Left forelimb (tissue), 1 donor: ENCODE measurements at regions not wholly inside any gene's neighbourhood (a gene's known extent, or its start where the extent isn't known, plus 50 kb on each side); places are given as distances from the start of the nearest gene placed in this dataset.
"Not testable (repeated sequence)": the region's sequence is repeated elsewhere in the genome, so short reads cannot be mapped to it uniquely, and the experiment has no call there.

Source experiments
- DNase-seq: peaks from one replicate; pipeline ENCODE4 v3.0.0-alpha.2; 2018; ENCODE audit warnings: low spot score

DNA sequence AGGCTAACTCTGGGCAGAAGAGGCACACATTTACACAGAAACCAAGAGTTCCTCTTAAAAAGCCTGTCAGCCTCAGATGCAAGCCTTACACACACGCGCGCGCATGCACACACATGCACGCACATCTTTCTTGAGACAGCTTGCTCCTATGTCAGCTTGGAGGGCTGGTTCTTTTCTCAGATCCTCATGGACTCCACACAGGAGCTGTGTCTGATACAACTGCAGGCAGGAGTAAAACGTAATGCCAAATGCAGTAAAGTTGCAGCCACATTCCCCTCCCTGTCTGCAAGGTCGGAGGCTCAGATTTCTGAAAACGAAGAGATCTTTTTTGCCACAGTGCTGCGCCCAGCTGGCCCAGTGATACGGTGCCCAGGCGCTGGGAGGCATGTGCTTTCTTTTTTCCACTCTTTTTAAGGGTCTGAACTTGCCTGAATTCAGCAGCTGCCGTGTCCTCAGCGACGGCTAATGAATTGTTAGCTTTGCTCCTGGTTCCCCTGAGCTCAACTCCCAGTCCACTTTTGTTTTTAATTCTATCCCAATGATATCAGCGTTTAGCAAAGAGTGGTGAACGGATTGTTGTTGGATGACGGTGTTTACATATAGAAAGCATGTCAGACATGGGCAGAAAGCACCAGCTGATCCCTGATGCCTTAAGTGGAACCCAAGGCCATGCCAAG is 72.9 kb upstream of the FOXN3 start:
- peak; percentile 71 for DNase-seq

DNA sequence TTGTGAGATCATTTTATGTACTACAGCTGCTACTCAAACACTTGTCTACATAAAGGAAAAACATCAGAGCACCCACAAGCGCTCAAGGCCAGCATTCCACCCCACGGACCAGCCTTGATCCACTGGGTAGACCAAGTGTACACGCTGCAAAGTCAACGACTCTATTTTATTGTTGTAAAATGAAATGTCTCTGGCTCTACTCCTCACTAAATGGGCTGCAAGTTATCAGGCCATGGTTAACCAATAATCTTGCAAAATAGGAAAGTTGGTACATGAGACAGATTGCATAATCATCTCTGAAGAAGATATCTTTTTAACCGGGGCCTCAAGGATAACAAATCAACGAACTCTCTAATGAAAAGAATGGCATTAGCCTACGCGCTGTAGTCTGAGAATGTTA is 69.9 kb upstream of the FOXN3 start:
- no peak for DNase-seq

DNA sequence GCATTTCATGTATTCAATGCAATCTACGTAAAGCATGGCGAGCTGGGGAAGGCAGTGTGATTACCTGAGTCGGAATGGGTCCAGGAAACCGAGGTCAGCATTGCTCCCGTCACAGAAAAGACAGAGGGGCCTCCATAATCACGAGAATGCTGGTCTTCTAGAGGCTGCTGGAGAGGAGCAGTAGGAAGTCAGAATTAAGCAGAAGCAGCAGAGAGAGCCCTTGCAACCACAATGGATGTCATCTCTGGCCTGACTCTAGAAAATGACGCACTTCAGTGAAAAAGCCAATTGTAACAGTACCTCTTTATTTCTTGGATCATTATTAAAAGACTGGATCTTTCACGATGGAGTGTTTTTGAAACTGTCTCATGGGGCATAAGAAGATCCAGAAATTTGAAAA is 69.5 kb upstream of the FOXN3 start:
- no peak for DNase-seq

DNA sequence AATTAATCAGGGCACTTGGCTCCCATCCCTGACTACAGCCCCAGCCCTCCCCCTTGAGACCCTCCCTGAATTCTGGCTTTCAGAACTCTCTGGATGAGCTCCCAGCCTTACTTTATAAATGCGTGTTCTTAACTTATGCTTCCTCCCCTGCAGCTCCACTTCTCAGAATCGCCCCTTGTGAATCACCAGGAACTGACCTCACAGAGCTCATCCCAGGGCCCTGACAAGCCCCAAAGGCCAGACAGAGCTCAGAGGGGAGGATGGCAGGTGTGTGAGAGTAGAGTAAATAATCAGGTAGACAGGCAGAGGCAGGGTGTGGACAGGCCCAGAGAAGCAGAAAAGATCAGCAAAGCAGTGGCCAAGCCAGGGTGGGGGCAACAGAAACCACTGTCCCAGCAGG is 68.2 kb upstream of the FOXN3 start:
- DNase-seq = no peak

GRCh38 chr14:89484051-89484844 is 67.2 kb upstream of the FOXN3 start:
- no peak for DNase-seq

DNA sequence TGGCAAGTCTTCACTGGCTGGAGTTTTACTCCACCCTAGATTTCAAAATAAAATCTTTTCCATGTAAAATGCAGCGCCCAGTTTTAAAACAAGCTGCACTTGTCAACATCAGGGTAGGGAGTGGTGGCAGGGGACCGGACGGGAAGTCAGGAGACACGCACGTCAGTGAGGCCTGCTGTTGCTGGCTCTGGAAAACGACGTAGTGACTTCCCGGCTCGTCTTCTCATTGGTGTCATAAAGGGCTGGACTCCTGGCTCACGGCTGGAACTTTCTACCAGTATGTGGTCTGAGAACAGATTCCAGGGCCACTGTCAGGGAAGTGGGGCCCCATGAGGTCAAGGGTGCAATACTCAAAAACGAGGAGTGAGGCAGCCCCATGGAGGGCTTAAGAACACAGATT is 64.2 kb upstream of the FOXN3 start:
- DNase-seq = no peak

- no peak for DNase-seq
Measured at GRCh38 chr14:89480278-89480677, 63.2 kb upstream of the FOXN3 start.

DNA sequence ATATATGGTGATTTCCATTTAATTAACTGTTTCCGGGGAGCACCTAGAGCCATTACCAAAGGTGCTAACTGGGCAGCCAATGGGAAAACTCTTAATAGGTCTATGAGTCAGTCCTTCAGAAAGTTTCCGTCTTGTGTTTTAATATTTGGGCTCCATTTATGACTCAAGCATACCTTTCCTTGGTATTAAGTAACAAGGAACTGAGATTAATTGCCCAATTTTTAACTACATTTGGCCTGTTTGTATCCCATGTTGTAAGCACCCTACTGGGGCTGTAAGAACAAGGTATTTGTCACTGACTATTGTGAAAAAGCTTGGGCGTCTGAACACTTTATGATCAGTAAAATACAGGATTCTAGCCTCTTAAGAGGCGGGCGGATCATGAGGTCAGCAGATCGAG is 62.8 kb upstream of the FOXN3 start:
- no peak for DNase-seq

- no peak for DNase-seq
Measured at GRCh38 chr14:89477391-89477790, 60.4 kb upstream of the FOXN3 start.

GRCh38 chr14:89476354-89476896 is 59.4 kb upstream of the FOXN3 start:
- no peak for DNase-seq

GRCh38 chr14:89474464-89474863 is 57.4 kb upstream of the FOXN3 start:
- no peak for DNase-seq

GRCh38 chr14:89473989-89474388 is 57.0 kb upstream of the FOXN3 start:
- no peak for DNase-seq

DNA sequence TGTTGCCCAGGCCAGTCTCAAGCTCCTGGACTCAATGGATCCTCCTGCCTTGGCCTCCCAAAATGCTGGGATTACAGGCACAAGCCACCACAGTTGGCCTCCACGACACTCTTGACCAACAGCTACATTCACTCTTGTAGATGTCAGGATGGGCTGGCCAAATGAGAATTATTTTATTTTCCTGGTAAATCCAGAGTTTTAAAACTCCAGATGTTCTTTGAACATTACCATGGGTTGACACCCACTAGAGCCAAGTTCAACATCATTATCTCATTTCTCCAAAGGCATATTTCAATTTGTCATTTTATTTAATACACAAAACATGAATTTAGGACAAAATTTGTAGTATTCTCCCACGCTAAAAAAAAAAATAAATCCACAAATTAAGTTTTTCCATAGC is 56.5 kb upstream of the FOXN3 start:
- DNase-seq = no peak

DNA sequence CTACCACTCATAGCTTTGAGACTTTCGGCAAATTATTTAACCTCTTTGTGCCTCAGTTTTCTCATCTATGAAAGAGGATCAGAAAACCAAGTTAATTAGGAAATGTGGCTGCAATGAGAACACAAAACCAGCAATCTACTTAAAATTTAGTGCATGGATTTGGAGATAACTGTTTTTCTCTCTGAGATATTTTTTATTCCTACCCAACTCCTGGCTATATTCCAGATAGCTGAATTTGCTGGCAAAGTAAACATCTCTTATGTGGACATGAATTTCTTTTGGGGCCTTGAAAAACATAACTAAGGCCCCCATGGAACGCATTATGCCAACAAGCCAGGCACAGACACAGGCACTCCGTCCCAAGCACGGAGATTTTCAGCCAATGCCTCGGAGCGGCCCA is 53.4 kb upstream of the FOXN3 start:
- no peak for DNase-seq

DNA sequence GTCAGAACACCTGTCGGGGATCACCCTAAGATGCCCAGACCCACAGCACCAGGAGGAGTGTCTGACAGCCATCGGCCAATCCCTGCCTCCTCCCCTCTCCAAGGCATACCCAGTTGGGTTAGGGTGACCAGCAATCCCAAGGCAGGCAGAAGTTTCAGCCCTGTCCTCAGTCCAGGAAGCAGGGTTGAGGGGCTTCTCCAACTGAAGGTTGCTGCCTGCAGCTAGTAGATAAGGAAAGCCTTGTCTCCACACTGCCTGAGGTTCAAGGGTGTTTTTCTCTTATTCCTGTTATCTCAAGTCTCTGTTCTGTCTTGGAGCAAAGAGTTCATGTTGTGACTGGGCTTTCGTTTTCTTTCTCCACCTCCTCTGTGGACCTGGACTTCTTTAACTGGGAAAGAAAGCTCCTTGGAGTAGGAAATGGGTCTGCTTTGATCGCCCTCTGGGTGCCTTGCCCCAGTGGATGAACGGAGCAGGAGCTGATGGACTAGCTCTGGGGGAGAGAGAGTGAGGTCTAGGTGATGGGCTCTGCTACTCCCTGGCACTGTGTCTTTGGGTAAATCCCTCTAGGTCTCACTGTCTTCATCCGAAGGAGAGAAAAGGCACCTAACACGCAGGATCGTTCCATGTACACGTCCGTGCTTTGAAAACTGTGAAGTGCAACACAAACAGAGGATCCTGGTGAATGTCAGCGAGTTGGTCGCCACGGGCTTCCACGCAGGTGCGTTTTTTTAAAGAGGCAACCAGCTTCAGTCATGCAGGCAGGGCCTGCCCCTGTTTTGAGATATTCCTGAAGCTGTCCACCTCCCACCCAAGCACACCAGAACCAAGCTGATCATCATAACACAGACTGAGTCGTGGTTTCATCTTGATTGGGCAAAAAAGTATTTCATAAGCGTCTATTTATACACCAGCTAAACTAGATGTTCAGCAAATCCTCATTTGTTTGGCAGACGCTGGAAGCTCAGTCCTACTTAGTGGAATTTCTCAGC is 52.5 kb upstream of the FOXN3 start:
- no peak for DNase-seq

DNA sequence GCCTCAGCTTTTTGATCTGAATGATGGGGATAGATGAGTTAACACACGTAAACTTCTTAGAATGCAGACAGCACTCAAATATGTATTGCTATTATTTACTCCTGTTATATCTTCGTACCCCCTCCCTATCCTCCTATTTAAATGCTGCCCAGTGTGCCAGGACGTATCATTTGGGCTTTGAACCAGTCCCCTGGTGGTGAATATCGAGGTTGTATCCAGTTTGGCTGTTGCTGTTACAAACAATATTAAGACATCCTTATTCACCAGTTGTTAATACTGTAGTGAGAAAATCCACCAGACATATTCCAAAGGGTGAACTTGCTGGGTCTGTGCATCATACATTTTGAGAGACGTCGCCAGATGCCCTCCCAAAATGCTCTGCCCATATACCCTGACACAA is 51.5 kb upstream of the FOXN3 start:
- no peak for DNase-seq

DNA sequence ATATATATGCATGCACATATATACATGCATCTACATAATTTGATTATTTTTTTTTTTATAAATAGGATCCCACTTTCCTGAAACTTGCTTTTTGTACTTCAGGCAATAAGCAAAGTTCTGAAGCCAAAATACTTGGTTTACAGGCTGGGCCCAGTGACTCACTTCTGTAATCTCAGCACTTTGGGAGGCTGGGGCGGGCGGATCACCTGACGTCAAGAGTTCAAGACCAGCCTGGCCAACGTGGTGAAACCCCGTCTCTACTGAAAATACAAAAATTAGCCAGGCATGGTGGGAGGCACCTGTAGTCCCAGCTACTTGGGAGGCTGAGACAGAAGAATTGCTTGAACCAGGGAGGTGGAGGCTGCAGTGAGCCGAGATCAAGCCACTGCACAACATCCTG is 51.0 kb upstream of the FOXN3 start:
- not testable (repeated sequence) for DNase-seq

- peak; percentile 71 for DNase-seq
Measured at GRCh38 chr14:89466944-89467343, 49.9 kb upstream of the FOXN3 start.
